ENCODE measurements at regions not wholly inside any gene's neighbourhood (a gene's known extent, or its start where the extent isn't known, plus 50 kb on each side); places are given as distances from the start of the nearest gene placed in this dataset.

DNA sequence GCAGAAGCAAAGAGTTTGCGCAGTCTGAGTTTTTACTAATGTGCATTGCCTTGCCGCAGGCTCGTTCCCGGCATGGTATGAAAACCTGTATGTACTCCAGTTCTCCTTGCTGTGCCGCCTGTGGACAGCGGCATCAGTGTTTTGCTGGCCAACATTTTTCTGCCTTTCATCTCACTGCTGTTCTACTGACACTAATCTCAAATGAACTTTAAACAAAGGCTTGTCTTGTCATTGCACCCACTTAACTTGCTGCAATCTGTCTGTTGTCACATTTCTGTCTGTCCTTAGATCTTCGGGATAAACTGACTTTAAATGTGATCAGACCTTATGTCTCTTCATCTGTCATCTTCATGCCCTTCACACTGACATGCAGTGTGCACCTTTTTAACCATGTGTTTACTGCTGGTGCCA lies 71.7 kb upstream of the ZNRF2 start:
- TF ChIP-seq, protein P1, sequence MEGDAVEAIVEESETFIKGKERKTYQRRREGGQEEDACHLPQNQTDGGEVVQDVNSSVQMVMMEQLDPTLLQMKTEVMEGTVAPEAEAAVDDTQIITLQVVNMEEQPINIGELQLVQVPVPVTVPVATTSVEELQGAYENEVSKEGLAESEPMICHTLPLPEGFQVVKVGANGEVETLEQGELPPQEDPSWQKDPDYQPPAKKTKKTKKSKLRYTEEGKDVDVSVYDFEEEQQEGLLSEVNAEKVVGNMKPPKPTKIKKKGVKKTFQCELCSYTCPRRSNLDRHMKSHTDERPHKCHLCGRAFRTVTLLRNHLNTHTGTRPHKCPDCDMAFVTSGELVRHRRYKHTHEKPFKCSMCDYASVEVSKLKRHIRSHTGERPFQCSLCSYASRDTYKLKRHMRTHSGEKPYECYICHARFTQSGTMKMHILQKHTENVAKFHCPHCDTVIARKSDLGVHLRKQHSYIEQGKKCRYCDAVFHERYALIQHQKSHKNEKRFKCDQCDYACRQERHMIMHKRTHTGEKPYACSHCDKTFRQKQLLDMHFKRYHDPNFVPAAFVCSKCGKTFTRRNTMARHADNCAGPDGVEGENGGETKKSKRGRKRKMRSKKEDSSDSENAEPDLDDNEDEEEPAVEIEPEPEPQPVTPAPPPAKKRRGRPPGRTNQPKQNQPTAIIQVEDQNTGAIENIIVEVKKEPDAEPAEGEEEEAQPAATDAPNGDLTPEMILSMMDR (IDR thresholded peaks at IDR 0.05), result no peak
- TF ChIP-seq POLR2A (IDR thresholded peaks at IDR 0.05), result no peak

Measured in body of pancreas (tissue), 4 donors.